ENCODE measurements at regions not wholly inside any gene's neighbourhood (a gene's known extent, or its start where the extent isn't known, plus 50 kb on each side); places are given as distances from the start of the nearest gene placed in this dataset.

- no peak for DNase-seq
Measured at GRCh38 chr2:211241891-211242290, 685.5 kb downstream of the CPS1 start.

GRCh38 chr2:211247751-211248150 lies 691.4 kb downstream of the CPS1 start:
- DNase-seq: no peak

GRCh38 chr2:211248841-211249240 lies 692.4 kb downstream of the CPS1 start:
- no peak for DNase-seq

- no peak for DNase-seq
Measured at GRCh38 chr2:211251016-211251415, 694.6 kb downstream of the CPS1 start.

GRCh38 chr2:211258646-211259335 lies 702.4 kb downstream of the CPS1 start:
- no peak for DNase-seq

GRCh38 chr2:211259831-211260476 lies 703.6 kb downstream of the CPS1 start:
- DNase-seq: no peak

GRCh38 chr2:211270257-211270656 lies 713.9 kb downstream of the CPS1 start:
- no peak for DNase-seq

- DNase-seq: no peak
Measured at GRCh38 chr2:211281430-211282073, 725.2 kb downstream of the CPS1 start.

- DNase-seq: no peak
Measured at GRCh38 chr2:211302676-211303075, 746.3 kb downstream of the CPS1 start.

- DNase-seq: no peak
Measured at GRCh38 chr2:211306929-211307328, 750.5 kb downstream of the CPS1 start.

Measured in fibroblast of skin of scalp (primary cell).